ENCODE measurements at regions not wholly inside any gene's neighbourhood (a gene's known extent, or its start where the extent isn't known, plus 50 kb on each side); places are given as distances from the start of the nearest gene placed in this dataset.

- no peak for DNase-seq (ENCODE audit: extremely low read depth, low read depth, low spot score)
Observed at GRCh38 chr2:16851126-16851525, 185.5 kb upstream of the CYRIA start.

GRCh38 chr2:16840496-16841172 lies 175.0 kb upstream of the CYRIA start:
- no peak for DNase-seq (ENCODE audit: extremely low read depth, low read depth, low spot score)

GRCh38 chr2:16832910-16833309 lies 167.3 kb upstream of the CYRIA start:
- no peak for DNase-seq (ENCODE audit: extremely low read depth, low read depth, low spot score)

- no peak for DNase-seq (ENCODE audit: extremely low read depth, low read depth, low spot score)
Observed at GRCh38 chr2:16828828-16829160, 163.2 kb upstream of the CYRIA start.

GRCh38 chr2:16828044-16828827 lies 162.6 kb upstream of the CYRIA start:
- no peak for DNase-seq (ENCODE audit: extremely low read depth, low read depth, low spot score)

GRCh38 chr2:16824472-16824871 lies 158.8 kb upstream of the CYRIA start:
- DNase-seq (ENCODE audit: extremely low read depth, low read depth, low spot score): no peak

- no peak for DNase-seq (ENCODE audit: extremely low read depth, low read depth, low spot score)
Observed at GRCh38 chr2:16821692-16822091, 156.1 kb upstream of the CYRIA start.

- DNase-seq (ENCODE audit: extremely low read depth, low read depth, low spot score): no peak
Observed at GRCh38 chr2:16818203-16818556, 152.5 kb upstream of the CYRIA start.

GRCh38 chr2:16817305-16818202 lies 151.9 kb upstream of the CYRIA start:
- no peak for DNase-seq (ENCODE audit: extremely low read depth, low read depth, low spot score)

GRCh38 chr2:16816522-16816921 lies 150.9 kb upstream of the CYRIA start:
- DNase-seq (ENCODE audit: extremely low read depth, low read depth, low spot score): no peak

- DNase-seq (ENCODE audit: extremely low read depth, low read depth, low spot score): no peak
Observed at GRCh38 chr2:16816016-16816415, 150.4 kb upstream of the CYRIA start.

GRCh38 chr2:16813593-16813992 lies 148.0 kb upstream of the CYRIA start:
- no peak for DNase-seq (ENCODE audit: extremely low read depth, low read depth, low spot score)

GRCh38 chr2:16798472-16798871 lies 132.8 kb upstream of the CYRIA start:
- no peak for DNase-seq (ENCODE audit: extremely low read depth, low read depth, low spot score)

- no peak for DNase-seq (ENCODE audit: extremely low read depth, low read depth, low spot score)
Observed at GRCh38 chr2:16791496-16791895, 125.9 kb upstream of the CYRIA start.

GRCh38 chr2:16785149-16785548 lies 119.5 kb upstream of the CYRIA start:
- no peak for DNase-seq (ENCODE audit: extremely low read depth, low read depth, low spot score)

GRCh38 chr2:16784652-16785051 lies 119.0 kb upstream of the CYRIA start:
- DNase-seq (ENCODE audit: extremely low read depth, low read depth, low spot score): no peak

GRCh38 chr2:16777123-16777870 lies 111.7 kb upstream of the CYRIA start:
- no peak for DNase-seq (ENCODE audit: extremely low read depth, low read depth, low spot score)

GRCh38 chr2:16775899-16776231 lies 110.2 kb upstream of the CYRIA start:
- no peak for DNase-seq (ENCODE audit: extremely low read depth, low read depth, low spot score)

GRCh38 chr2:16774980-16775898 lies 109.6 kb upstream of the CYRIA start:
- no peak for DNase-seq (ENCODE audit: extremely low read depth, low read depth, low spot score)

GRCh38 chr2:16774091-16774490 lies 108.5 kb upstream of the CYRIA start:
- no peak for DNase-seq (ENCODE audit: extremely low read depth, low read depth, low spot score)
